NCI-H69 (cell line): ENCODE measurements at regions not wholly inside any gene's neighbourhood (a gene's known extent, or its start where the extent isn't known, plus 50 kb on each side); places are given as distances from the start of the nearest gene placed in this dataset.
"Not testable (repeated sequence)": the region's sequence is repeated elsewhere in the genome, so short reads cannot be mapped to it uniquely, and the experiment has no call there.

Experiments
- DNase-seq: peaks from one replicate; lab custom pipeline; 2025; lab: John Stamatoyannopoulos, UW

GRCh38 chrX:1852082-1852481 is 237.2 kb downstream of the ASMT start:
- DNase-seq: no peak

GRCh38 chrX:1853447-1853846 is 238.6 kb downstream of the ASMT start:
- DNase-seq: no peak

GRCh38 chrX:1853916-1854315 is 239.1 kb downstream of the ASMT start:
- no peak for DNase-seq

GRCh38 chrX:1854861-1855260 is 240.0 kb downstream of the ASMT start:
- not testable (repeated sequence) for DNase-seq

- not testable (repeated sequence) for DNase-seq
Measured at GRCh38 chrX:1859266-1859665, 244.4 kb downstream of the ASMT start.

- no peak for DNase-seq
Measured at GRCh38 chrX:1860936-1861594, 246.2 kb downstream of the ASMT start.

- not testable (repeated sequence) for DNase-seq
Measured at GRCh38 chrX:1863995-1864394, 249.1 kb downstream of the ASMT start.

- no peak for DNase-seq
Measured at GRCh38 chrX:1870421-1870820, 255.6 kb downstream of the ASMT start.

- DNase-seq: no peak
Measured at GRCh38 chrX:1871887-1872286, 257.0 kb downstream of the ASMT start.

- no peak for DNase-seq
Measured at GRCh38 chrX:1873671-1874070, 258.8 kb downstream of the ASMT start.

- no peak for DNase-seq
Measured at GRCh38 chrX:1874416-1874815, 259.6 kb downstream of the ASMT start.

- no peak for DNase-seq
Measured at GRCh38 chrX:1874899-1875298, 260.0 kb downstream of the ASMT start.

- DNase-seq: no peak
Measured at GRCh38 chrX:1876041-1876440, 261.2 kb downstream of the ASMT start.

- no peak for DNase-seq
Measured at GRCh38 chrX:1877780-1878179, 262.9 kb downstream of the ASMT start.

GRCh38 chrX:1880884-1881817 is 266.3 kb downstream of the ASMT start:
- DNase-seq: not testable (repeated sequence)

- DNase-seq: no peak
Measured at GRCh38 chrX:1883772-1884171, 268.9 kb downstream of the ASMT start.

GRCh38 chrX:1884446-1884845 is 269.6 kb downstream of the ASMT start:
- no peak for DNase-seq

- DNase-seq: no peak
Measured at GRCh38 chrX:1885116-1885515, 270.3 kb downstream of the ASMT start.

GRCh38 chrX:1888305-1888704 is 273.4 kb downstream of the ASMT start:
- DNase-seq: not testable (repeated sequence)

GRCh38 chrX:1894026-1894294 is 279.1 kb downstream of the ASMT start:
- no peak for DNase-seq

- no peak for DNase-seq
Measured at GRCh38 chrX:1894740-1895139, 279.9 kb downstream of the ASMT start.

- no peak for DNase-seq
Measured at GRCh38 chrX:1895583-1895982, 280.7 kb downstream of the ASMT start.

GRCh38 chrX:1899841-1900240 is 285.0 kb downstream of the ASMT start:
- DNase-seq: no peak

GRCh38 chrX:1902901-1903235 is 288.0 kb downstream of the ASMT start:
- no peak for DNase-seq
